HepG2 (cell line): ENCODE measurements at regions not wholly inside any gene's neighbourhood (a gene's known extent, or its start where the extent isn't known, plus 50 kb on each side); places are given as distances from the start of the nearest gene placed in this dataset.

Experiments
- ATAC-seq: fragments of 200-7000 bp; cut with Tn5 transposase; 3 replicates; pipeline ENCODE4 v1.9.1; 2020; ENCODE audit warnings: mild to moderate bottlenecking, moderate library complexity
- BruUV-seq: library from RNA; stranded (reverse); fragments of 400-500 nt; replicated peaks from 2 replicates; lab custom pipeline; 2021; lab: Mats Ljungman, UMichigan
- CTCF ChIA-PET: fragments of 300-600 bp; formaldehyde crosslinking; extraction: SDS; loops from one replicate; lab custom pipeline; 2021; ENCODE audit warnings: low total read pairs, inconsistent platforms, low intra/inter-chr PET ratio; lab: Yijun Ruan, JAX
- POLR2A ChIA-PET: fragments of 350-600 bp; sonication (Branson Sonifier 250); formaldehyde crosslinking; loops from one replicate; lab custom pipeline; 2020; ENCODE audit warnings: antibody characterized with exemption, inconsistent platforms; lab: Yijun Ruan, JAX
- DNase-seq: peaks from one replicate; pipeline ENCODE4 v3.0.0-alpha.2; 2015; ENCODE audit warnings: low spot score
- FAIRE-seq: peaks from 3 replicates; lab custom pipeline; 2011; peaks lifted over from hg19 to GRCh38; lab: Jason Lieb, UNC
- H2AFZ ChIP-seq: one replicate; pipeline ENCODE4 v1.6.1; 2011; ENCODE audit warnings: low read length, inconsistent platforms
- H3K27ac ChIP-seq: fragments of 300-600 bp; 3 replicates; pipeline ENCODE4 v1.8.0; 2011; ENCODE audit warnings: mixed run types, mild to moderate bottlenecking, mixed read lengths, low read length, inconsistent platforms; ENCODE audit not compliant: insufficient read depth; ENCODE audit errors: extremely low read length
- H3K27me3 ChIP-seq, 2 experiments: fragments of 200-600 bp in 1 of 2; 2 replicates in 1 of 2; 3 replicates in 1 of 2; pipeline versions ENCODE4 v1.6.0 to v1.8.0; 2011; ENCODE audit warnings: low read length in 2 of 2, mild to moderate bottlenecking in 2 of 2, moderate library complexity in 2 of 2, inconsistent platforms in 1 of 2; ENCODE audit not compliant: insufficient read depth in 2 of 2, control insufficient read depth in 1 of 2
- H3K36me3 ChIP-seq, 2 experiments: fragments of 200-600 bp in 1 of 2; replicated peaks in 1 of 2; 2 replicates in 1 of 2; 3 replicates in 1 of 2; pipeline versions ENCODE4 v1.5.1 to v1.8.0; 2011; ENCODE audit warnings: low read length in 2 of 2, inconsistent platforms in 1 of 2; ENCODE audit not compliant: insufficient read depth in 2 of 2, control insufficient read depth in 1 of 2
- H3K4me1 ChIP-seq: 2 replicates; pipeline ENCODE4 v1.5.1; 2012; ENCODE audit warnings: low read length, inconsistent platforms; ENCODE audit not compliant: insufficient read depth
- H3K4me2 ChIP-seq: 2 replicates; pipeline ENCODE4 v1.6.0; 2011; ENCODE audit warnings: low read depth, low read length, inconsistent platforms
- H3K4me3 ChIP-seq, 3 experiments: fragments of 200-600 bp in 1 of 3; sonication (generic), shearing (Covaris generic) in 1 of 3; replicated peaks in 1 of 3; 2 replicates each; pipeline ENCODE4 v1.5.1; 2011 to 2016; ENCODE audit warnings: low read length in 3 of 3, inconsistent platforms in 2 of 3, low read depth in 2 of 3, mild to moderate bottlenecking in 2 of 3, control low read depth in 1 of 3, mixed read lengths in 1 of 3; ENCODE audit not compliant: insufficient read depth in 1 of 3
- H3K79me2 ChIP-seq: one replicate; pipeline ENCODE4 v1.6.1; 2011; ENCODE audit warnings: low read length, inconsistent platforms; ENCODE audit not compliant: insufficient read depth
- H3K9ac ChIP-seq: 2 replicates; pipeline ENCODE4 v1.6.0; 2011; ENCODE audit warnings: mild to moderate bottlenecking, low read depth, low read length, inconsistent platforms; ENCODE audit not compliant: insufficient read depth
- H3K9me3 ChIP-seq: 2 replicates; pipeline ENCODE4 v1.5.1; 2012; ENCODE audit warnings: mild to moderate bottlenecking, low read length
- H4K20me1 ChIP-seq: 2 replicates; pipeline ENCODE4 v1.6.0; 2011; ENCODE audit warnings: inconsistent platforms, mild to moderate bottlenecking, low read length, moderate library complexity; ENCODE audit not compliant: insufficient read depth
- GZF1 ChIP-seq: sonication (generic); formaldehyde crosslinking; IDR thresholded peaks from 2 replicates; pipeline ENCODE4 v1.5.1; 2020; ENCODE audit warnings: mild to moderate bottlenecking, missing genetic modification reagents
- HNRNPK ChIP-seq: fragments of 200-400 bp; formaldehyde crosslinking; IDR thresholded peaks from 2 replicates; pipeline ENCODE4 v1.6.1; 2018; ENCODE audit warnings: low read length, low read depth, moderate library complexity, mild to moderate bottlenecking; ENCODE audit not compliant: poor library complexity, severe bottlenecking
- LRRFIP1 ChIP-seq: sonication (generic); formaldehyde crosslinking; conservative IDR thresholded peaks from 2 replicates; pipeline ENCODE4 v1.4.0; 2020; ENCODE audit warnings: missing genetic modification reagents
- NFKBIZ ChIP-seq: IDR thresholded peaks from 2 replicates; pipeline ENCODE4 v1.6.1; 2018; ENCODE audit warnings: missing genetic modification reagents, missing compliant biosample characterization
- SALL1 ChIP-seq: sonication (generic); formaldehyde crosslinking; IDR thresholded peaks from 2 replicates; pipeline ENCODE4 v1.8.0; 2022; ENCODE audit warnings: mild to moderate bottlenecking, missing genetic modification reagents
- U2AF1 ChIP-seq: fragments of 200-400 bp; formaldehyde crosslinking; optimal IDR thresholded peaks from 2 replicates; pipeline ENCODE3; 2017; ENCODE audit warnings: mild to moderate bottlenecking, low read depth, low read length
- ZBTB20 ChIP-seq: sonication (generic); formaldehyde crosslinking; IDR thresholded peaks from 2 replicates; pipeline ENCODE4 v1.8.1; 2023; ENCODE audit warnings: missing genetic modification reagents, low read depth, mild to moderate bottlenecking, borderline replicate concordance
- ZFP41 ChIP-seq: sonication (generic); formaldehyde crosslinking; IDR thresholded peaks from 2 replicates; pipeline ENCODE4 v1.4.0; 2020; ENCODE audit warnings: mild to moderate bottlenecking, missing genetic modification reagents, borderline replicate concordance
- ZMYM2 ChIP-seq: sonication (generic); formaldehyde crosslinking; IDR thresholded peaks from 2 replicates; pipeline ENCODE4 v1.8.0; 2022; ENCODE audit warnings: mild to moderate bottlenecking, missing genetic modification reagents
- ZNF615 ChIP-seq: sonication (generic); formaldehyde crosslinking; IDR thresholded peaks from 2 replicates; pipeline ENCODE4 v1.5.0; 2020; ENCODE audit warnings: mild to moderate bottlenecking, missing genetic modification reagents, borderline replicate concordance
- ZNF776 ChIP-seq: sonication (generic); formaldehyde crosslinking; IDR thresholded peaks from 2 replicates; pipeline ENCODE4 v1.4.0; 2020; ENCODE audit warnings: mild to moderate bottlenecking, missing genetic modification reagents
- in situ Hi-C: cut with HindIII; loops from 2 replicates; pipeline ENCODE4 v1.10.0; 2017; ENCODE audit warnings: low pct_unique_long_range_greater_than_20kb; ENCODE audit not compliant: extremely low pct_ligation_motif_present
- intact Hi-C: fragments of 100-400 bp; cut with micrococcal nuclease; formaldehyde crosslinking; loops from one replicate; pipeline ENCODE4 v1.10.0; 2022; ENCODE audit not compliant: unreplicated experiment
- TF ChIP-seq, protein P1 (sequence below): sonication (generic); formaldehyde crosslinking; IDR thresholded peaks from 2 replicates; pipeline ENCODE4 v1.5.0; 2020; ENCODE audit warnings: mild to moderate bottlenecking, missing genetic modification reagents, borderline replicate concordance
- TF ChIP-seq, protein P2 (sequence below): IDR thresholded peaks from 2 replicates; pipeline ENCODE4 v1.6.1; 2016; ENCODE audit warnings: low read depth

GRCh38 chr2:189232759-189233406 is 53.3 kb upstream of the COL5A2 start:
- in situ Hi-C loops (no loop called here), intact Hi-C loops (no loop called here)
- H3K9ac ChIP-seq, result no peak overlapping the region
- no peaks in the 10 kb centered on the region for H3K36me3 ChIP-seq
- H4K20me1 ChIP-seq, result no peaks in the 10 kb centered on the region
- no peaks in the 10 kb centered on the region for H3K79me2 ChIP-seq
- H3K4me1 ChIP-seq, result no peaks in the 10 kb centered on the region
- BruUV-seq, result no TSS peak
- no peak overlapping the region for H3K4me2 ChIP-seq
- FAIRE-seq, result no peak
- ChIA-PET CTCF (no interaction called here), POLR2A (no interaction called here)
- no peaks in the 10 kb centered on the region for H3K27me3 ChIP-seq
- H3K4me3 ChIP-seq, result no peak overlapping the region
- no peaks in the 10 kb centered on the region for H3K9me3 ChIP-seq
- DNase-seq, result no peak
- no peak overlapping the region for H3K27ac ChIP-seq
- no peak for ATAC-seq
- no peak overlapping the region for H2AFZ ChIP-seq
- no peak for TF ChIP-seq HNRNPK
- no peak for TF ChIP-seq ZMYM2 (CRISPR knock-in tag)
- no peak for TF ChIP-seq U2AF1
- no peak for TF ChIP-seq ZNF776 (CRISPR knock-in tag)
- no peak for TF ChIP-seq NFKBIZ
- TF ChIP-seq, protein P1, sequence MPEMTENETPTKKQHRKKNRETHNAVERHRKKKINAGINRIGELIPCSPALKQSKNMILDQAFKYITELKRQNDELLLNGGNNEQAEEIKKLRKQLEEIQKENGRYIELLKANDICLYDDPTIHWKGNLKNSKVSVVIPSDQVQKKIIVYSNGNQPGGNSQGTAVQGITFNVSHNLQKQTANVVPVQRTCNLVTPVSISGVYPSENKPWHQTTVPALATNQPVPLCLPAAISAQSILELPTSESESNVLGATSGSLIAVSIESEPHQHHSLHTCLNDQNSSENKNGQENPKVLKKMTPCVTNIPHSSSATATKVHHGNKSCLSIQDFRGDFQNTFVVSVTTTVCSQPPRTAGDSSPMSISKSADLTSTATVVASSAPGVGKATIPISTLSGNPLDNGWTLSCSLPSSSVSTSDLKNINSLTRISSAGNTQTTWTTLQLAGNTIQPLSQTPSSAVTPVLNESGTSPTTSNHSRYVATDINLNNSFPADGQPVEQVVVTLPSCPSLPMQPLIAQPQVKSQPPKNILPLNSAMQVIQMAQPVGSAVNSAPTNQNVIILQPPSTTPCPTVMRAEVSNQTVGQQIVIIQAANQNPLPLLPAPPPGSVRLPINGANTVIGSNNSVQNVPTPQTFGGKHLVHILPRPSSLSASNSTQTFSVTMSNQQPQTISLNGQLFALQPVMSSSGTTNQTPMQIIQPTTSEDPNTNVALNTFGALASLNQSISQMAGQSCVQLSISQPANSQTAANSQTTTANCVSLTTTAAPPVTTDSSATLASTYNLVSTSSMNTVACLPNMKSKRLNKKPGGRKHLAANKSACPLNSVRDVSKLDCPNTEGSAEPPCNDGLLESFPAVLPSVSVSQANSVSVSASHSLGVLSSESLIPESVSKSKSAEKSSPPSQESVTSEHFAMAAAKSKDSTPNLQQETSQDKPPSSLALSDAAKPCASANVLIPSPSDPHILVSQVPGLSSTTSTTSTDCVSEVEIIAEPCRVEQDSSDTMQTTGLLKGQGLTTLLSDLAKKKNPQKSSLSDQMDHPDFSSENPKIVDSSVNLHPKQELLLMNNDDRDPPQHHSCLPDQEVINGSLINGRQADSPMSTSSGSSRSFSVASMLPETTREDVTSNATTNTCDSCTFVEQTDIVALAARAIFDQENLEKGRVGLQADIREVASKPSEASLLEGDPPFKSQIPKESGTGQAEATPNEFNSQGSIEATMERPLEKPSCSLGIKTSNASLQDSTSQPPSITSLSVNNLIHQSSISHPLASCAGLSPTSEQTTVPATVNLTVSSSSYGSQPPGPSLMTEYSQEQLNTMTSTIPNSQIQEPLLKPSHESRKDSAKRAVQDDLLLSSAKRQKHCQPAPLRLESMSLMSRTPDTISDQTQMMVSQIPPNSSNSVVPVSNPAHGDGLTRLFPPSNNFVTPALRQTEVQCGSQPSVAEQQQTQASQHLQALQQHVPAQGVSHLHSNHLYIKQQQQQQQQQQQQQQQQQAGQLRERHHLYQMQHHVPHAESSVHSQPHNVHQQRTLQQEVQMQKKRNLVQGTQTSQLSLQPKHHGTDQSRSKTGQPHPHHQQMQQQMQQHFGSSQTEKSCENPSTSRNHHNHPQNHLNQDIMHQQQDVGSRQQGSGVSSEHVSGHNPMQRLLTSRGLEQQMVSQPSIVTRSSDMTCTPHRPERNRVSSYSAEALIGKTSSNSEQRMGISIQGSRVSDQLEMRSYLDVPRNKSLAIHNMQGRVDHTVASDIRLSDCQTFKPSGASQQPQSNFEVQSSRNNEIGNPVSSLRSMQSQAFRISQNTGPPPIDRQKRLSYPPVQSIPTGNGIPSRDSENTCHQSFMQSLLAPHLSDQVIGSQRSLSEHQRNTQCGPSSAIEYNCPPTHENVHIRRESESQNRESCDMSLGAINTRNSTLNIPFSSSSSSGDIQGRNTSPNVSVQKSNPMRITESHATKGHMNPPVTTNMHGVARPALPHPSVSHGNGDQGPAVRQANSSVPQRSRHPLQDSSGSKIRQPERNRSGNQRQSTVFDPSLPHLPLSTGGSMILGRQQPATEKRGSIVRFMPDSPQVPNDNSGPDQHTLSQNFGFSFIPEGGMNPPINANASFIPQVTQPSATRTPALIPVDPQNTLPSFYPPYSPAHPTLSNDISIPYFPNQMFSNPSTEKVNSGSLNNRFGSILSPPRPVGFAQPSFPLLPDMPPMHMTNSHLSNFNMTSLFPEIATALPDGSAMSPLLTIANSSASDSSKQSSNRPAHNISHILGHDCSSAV (CRISPR knock-in tag), result no peak
- no peak for TF ChIP-seq ZFP41 (CRISPR knock-in tag)
- no peak for TF ChIP-seq ZNF615 (CRISPR knock-in tag)
- TF ChIP-seq LRRFIP1 (CRISPR knock-in tag), result no peak
- no peak for TF ChIP-seq SALL1 (CRISPR knock-in tag)
- TF ChIP-seq, protein P2, sequence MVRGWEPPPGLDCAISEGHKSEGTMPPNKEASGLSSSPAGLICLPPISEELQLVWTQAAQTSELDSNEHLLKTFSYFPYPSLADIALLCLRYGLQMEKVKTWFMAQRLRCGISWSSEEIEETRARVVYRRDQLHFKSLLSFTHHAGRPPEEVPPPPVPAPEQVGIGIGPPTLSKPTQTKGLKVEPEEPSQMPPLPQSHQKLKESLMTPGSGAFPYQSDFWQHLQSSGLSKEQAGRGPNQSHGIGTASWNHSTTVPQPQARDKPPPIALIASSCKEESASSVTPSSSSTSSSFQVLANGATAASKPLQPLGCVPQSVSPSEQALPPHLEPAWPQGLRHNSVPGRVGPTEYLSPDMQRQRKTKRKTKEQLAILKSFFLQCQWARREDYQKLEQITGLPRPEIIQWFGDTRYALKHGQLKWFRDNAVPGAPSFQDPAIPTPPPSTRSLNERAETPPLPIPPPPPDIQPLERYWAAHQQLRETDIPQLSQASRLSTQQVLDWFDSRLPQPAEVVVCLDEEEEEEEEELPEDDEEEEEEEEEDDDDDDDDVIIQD, result no peak
- no peak for TF ChIP-seq ZBTB20 (CRISPR knock-in tag)
- no peak for TF ChIP-seq GZF1
